Erythroblast (primary cell): ENCODE measurements at regions not wholly inside any gene's neighbourhood (a gene's known extent, or its start where the extent isn't known, plus 50 kb on each side); places are given as distances from the start of the nearest gene placed in this dataset.

Source experiments
- GATA1 ChIP-seq: IDR thresholded peaks from 2 replicates; pipeline ENCODE4 v1.6.1; 2011; ENCODE audit warnings: low read depth, mild to moderate bottlenecking, control low read depth, low read length, moderate library complexity
- POLR2A ChIP-seq: IDR thresholded peaks from 2 replicates; pipeline ENCODE4 v1.6.1; 2011; ENCODE audit warnings: mild to moderate bottlenecking, low read length

- TF ChIP-seq POLR2A (no peak), GATA1 (no peak)
Measured at GRCh38 chr13:50453188-50453587, 390.3 kb downstream of the DLEU7 start.
